CD4-positive, alpha-beta memory T cell (primary cell): ENCODE measurements at regions not wholly inside any gene's neighbourhood (a gene's known extent, or its start where the extent isn't known, plus 50 kb on each side); places are given as distances from the start of the nearest gene placed in this dataset.

Experiments
- CTCF ChIA-PET: fragments of 350-600 bp; sonication (Branson Sonifier 250); formaldehyde crosslinking; loops from one replicate; lab custom pipeline; 2021; ENCODE audit warnings: inconsistent platforms; ENCODE audit not compliant: partially characterized antibody; lab: Charles Lee
- POLR2A ChIA-PET: fragments of 350-600 bp; sonication (Branson Sonifier 250); formaldehyde crosslinking; loops from one replicate; lab custom pipeline; 2021; ENCODE audit not compliant: partially characterized antibody; lab: Charles Lee
- DNase-seq, 5 donors: peaks; one replicate each; pipeline versions ENCODE4 v3.0.0 to v3.0.0-alpha.2; 2020 to 2022; ENCODE audit warnings: mixed read lengths in 1 of 5
- H3K27ac ChIP-seq: one replicate; pipeline ENCODE4 v1.7.0; 2013; ENCODE audit warnings: low read depth, low read length
- H3K27me3 ChIP-seq: 2 replicates; pipeline ENCODE4 v1.7.0; 2013; ENCODE audit warnings: mild to moderate bottlenecking, low read length, moderate library complexity; ENCODE audit not compliant: insufficient read depth
- H3K36me3 ChIP-seq: 2 replicates; pipeline ENCODE4 v1.7.0; 2013; ENCODE audit warnings: mild to moderate bottlenecking, low read length, moderate library complexity; ENCODE audit not compliant: insufficient read depth
- H3K4me1 ChIP-seq: 2 replicates; pipeline ENCODE4 v1.7.0; 2013; ENCODE audit warnings: mild to moderate bottlenecking, low read length, moderate library complexity; ENCODE audit not compliant: insufficient read depth
- H3K4me3 ChIP-seq, 2 donors: one replicate each; pipeline ENCODE4 v1.7.0; 2013; ENCODE audit warnings: low read length in 2 of 2, mild to moderate bottlenecking in 1 of 2
- H3K9me3 ChIP-seq, 2 donors: one replicate each; pipeline ENCODE4 v1.7.0; 2013; ENCODE audit warnings: low read length in 2 of 2, control low read depth in 1 of 2; ENCODE audit not compliant: control insufficient read depth in 1 of 2
- H3K27ac Mint-ChIP-seq, 7 donors: one replicate each; pipeline ENCODE4 v1.8.0; 2020 to 2021; ENCODE audit warnings: mixed read lengths in 7 of 7, mild to moderate bottlenecking in 6 of 7, inconsistent platforms in 3 of 7, moderate library complexity in 3 of 7
- H3K27me3 Mint-ChIP-seq, 2 donors: one replicate each; pipeline ENCODE4 v1.8.0; 2020 to 2021; ENCODE audit warnings: mixed read lengths in 2 of 2
- H3K36me3 Mint-ChIP-seq, 2 donors: one replicate each; pipeline ENCODE4 v1.8.0; 2020 to 2021; ENCODE audit warnings: mixed read lengths in 2 of 2, inconsistent platforms in 1 of 2, mild to moderate bottlenecking in 1 of 2
- H3K4me1 Mint-ChIP-seq, 4 donors: one replicate each; pipeline ENCODE4 v1.8.0; 2020 to 2021; ENCODE audit warnings: mixed read lengths in 4 of 4, mild to moderate bottlenecking in 1 of 4
- H3K4me3 Mint-ChIP-seq, 8 donors: one replicate each; pipeline ENCODE4 v1.8.0; 2020 to 2021; ENCODE audit warnings: mixed read lengths in 8 of 8, mild to moderate bottlenecking in 7 of 8, moderate library complexity in 6 of 8, inconsistent platforms in 3 of 8
- H3K9me3 Mint-ChIP-seq, 8 donors: one replicate each; pipeline ENCODE4 v1.8.0; 2020 to 2021; ENCODE audit warnings: mixed read lengths in 8 of 8, mild to moderate bottlenecking in 5 of 8, inconsistent platforms in 3 of 8, moderate library complexity in 1 of 8
- intact Hi-C: fragments of 100-400 bp; cut with micrococcal nuclease; formaldehyde crosslinking; loops from one replicate; pipeline ENCODE4 v1.15.1; 2023

- POLR2A ChIA-PET = no interaction called here
- peak overlapping the region in 2 of 7 donors; percentile 2 to 3 for H3K27ac Mint-ChIP-seq
- no peaks in the 10 kb centered on the region for H3K4me1 Mint-ChIP-seq
- H3K9me3 Mint-ChIP-seq = no peaks in the 10 kb centered on the region
- no peaks in the 10 kb centered on the region for H3K36me3 Mint-ChIP-seq
- intact Hi-C loops = no loop called here
- CTCF ChIA-PET = no interaction called here
- Histone ChIP-seq H3K27ac (no peak overlapping the region), H3K27me3 (no peaks in the 10 kb centered on the region), H3K36me3 (no peaks in the 10 kb centered on the region), H3K9me3 (no peaks in the 10 kb centered on the region), H3K4me1 (no peaks in the 10 kb centered on the region), H3K4me3 (no peak overlapping the region)
- no peak for DNase-seq
- H3K4me3 Mint-ChIP-seq = no peak overlapping the region
- H3K27me3 Mint-ChIP-seq = peaks cover 2 to 3% of the 10 kb centered on the region in 2 donors
These were observed 191.7 kb downstream of the IRF8 start for GRCh38 chr16:86090461-86091170.

GRCh38 chr16:86091976-86092375 lies 193.0 kb downstream of the IRF8 start:
- Mint-ChIP-seq H3K27me3 (peaks cover 2 to 3% of the 10 kb centered on the region in 2 donors), H3K27ac (no peak overlapping the region), H3K4me1 (no peaks in the 10 kb centered on the region), H3K36me3 (no peaks in the 10 kb centered on the region), H3K9me3 (no peaks in the 10 kb centered on the region), H3K4me3 (no peak overlapping the region)
- no peak for DNase-seq
- Histone ChIP-seq H3K4me3 (no peak overlapping the region), H3K27me3 (no peaks in the 10 kb centered on the region), H3K36me3 (no peaks in the 10 kb centered on the region), H3K27ac (no peak overlapping the region), H3K4me1 (no peaks in the 10 kb centered on the region), H3K9me3 (no peaks in the 10 kb centered on the region)
- ChIA-PET CTCF (interaction anchor here (1.0 kb wide), 1 partner anchor 9 kb away, joined by 3 read pairs; no protein-coding TSS in a partner anchor), POLR2A (no interaction called here)
- intact Hi-C loops = no loop called here

GRCh38 chr16:86092586-86093480 lies 193.9 kb downstream of the IRF8 start:
- Mint-ChIP-seq H3K27ac (no peak overlapping the region), H3K4me3 (no peak overlapping the region), H3K9me3 (no peaks in the 10 kb centered on the region), H3K27me3 (peaks cover 2 to 3% of the 10 kb centered on the region in 2 donors), H3K36me3 (no peaks in the 10 kb centered on the region), H3K4me1 (no peaks in the 10 kb centered on the region)
- no peaks in the 10 kb centered on the region for H3K9me3 ChIP-seq
- H3K4me3 ChIP-seq = no peak overlapping the region
- H3K27me3 ChIP-seq = no peaks in the 10 kb centered on the region
- POLR2A ChIA-PET = no interaction called here
- CTCF ChIA-PET = no interaction called here
- H3K36me3 ChIP-seq = no peaks in the 10 kb centered on the region
- no peaks in the 10 kb centered on the region for H3K4me1 ChIP-seq
- DNase-seq = no peak
- intact Hi-C loops = no loop called here
- no peak overlapping the region for H3K27ac ChIP-seq

- peaks cover 2 to 3% of the 10 kb centered on the region in 2 donors for H3K27me3 Mint-ChIP-seq
- no peaks in the 10 kb centered on the region for H3K27me3 ChIP-seq
- H3K27ac Mint-ChIP-seq = no peak overlapping the region
- H3K9me3 Mint-ChIP-seq = no peaks in the 10 kb centered on the region
- no peak overlapping the region for H3K4me3 ChIP-seq
- ChIA-PET CTCF (no interaction called here), POLR2A (no interaction called here)
- no peaks in the 10 kb centered on the region for H3K36me3 Mint-ChIP-seq
- no peaks in the 10 kb centered on the region for H3K36me3 ChIP-seq
- no peaks in the 10 kb centered on the region for H3K9me3 ChIP-seq
- H3K27ac ChIP-seq = no peak overlapping the region
- H3K4me1 ChIP-seq = no peaks in the 10 kb centered on the region
- H3K4me1 Mint-ChIP-seq = no peaks in the 10 kb centered on the region
- H3K4me3 Mint-ChIP-seq = no peak overlapping the region
- DNase-seq = no peak
- intact Hi-C loops = no loop called here
These were observed 195.1 kb downstream of the IRF8 start for GRCh38 chr16:86093801-86094750.

GRCh38 chr16:86095131-86095752 lies 196.3 kb downstream of the IRF8 start:
- no peak overlapping the region for H3K27ac Mint-ChIP-seq
- no peak overlapping the region for H3K4me3 ChIP-seq
- intact Hi-C loops = no loop called here
- no peaks in the 10 kb centered on the region for H3K36me3 ChIP-seq
- ChIA-PET CTCF (no interaction called here), POLR2A (no interaction called here)
- H3K4me3 Mint-ChIP-seq = no peak overlapping the region
- no peaks in the 10 kb centered on the region for H3K9me3 ChIP-seq
- H3K27me3 Mint-ChIP-seq = peaks cover 2 to 3% of the 10 kb centered on the region in 2 donors
- H3K4me1 Mint-ChIP-seq = no peaks in the 10 kb centered on the region
- H3K27ac ChIP-seq = no peak overlapping the region
- no peaks in the 10 kb centered on the region for H3K27me3 ChIP-seq
- H3K9me3 Mint-ChIP-seq = no peaks in the 10 kb centered on the region
- H3K36me3 Mint-ChIP-seq = no peaks in the 10 kb centered on the region
- no peaks in the 10 kb centered on the region for H3K4me1 ChIP-seq
- no peak for DNase-seq

- intact Hi-C loops = no loop called here
These were observed 197.0 kb downstream of the IRF8 start for GRCh38 chr16:86095906-86096485.

More at GRCh38 chr16:86095906-86096485, 197.0 kb downstream of the IRF8 start:
- no peaks in the 10 kb centered on the region for H3K9me3 ChIP-seq
- H3K4me3 ChIP-seq = no peak overlapping the region
- Mint-ChIP-seq H3K27ac (no peak overlapping the region), H3K4me1 (no peaks in the 10 kb centered on the region), H3K9me3 (no peaks in the 10 kb centered on the region), H3K27me3 (peaks cover 0 to 3% of the 10 kb centered on the region in 2 donors), H3K36me3 (no peaks in the 10 kb centered on the region), H3K4me3 (no peak overlapping the region)
- no peaks in the 10 kb centered on the region for H3K36me3 ChIP-seq
- no peaks in the 10 kb centered on the region for H3K27me3 ChIP-seq
- ChIA-PET POLR2A (no interaction called here), CTCF (no interaction called here)
- no peaks in the 10 kb centered on the region for H3K4me1 ChIP-seq
- no peak for DNase-seq
- H3K27ac ChIP-seq = no peak overlapping the region
